Panc1 (cell line): ENCODE measurements at regions not wholly inside any gene's neighbourhood (a gene's known extent, or its start where the extent isn't known, plus 50 kb on each side); places are given as distances from the start of the nearest gene placed in this dataset.

Source experiments
- ATAC-seq: fragments of 200-7000 bp; cut with Tn5 transposase; 2 replicates; pipeline ENCODE4 v1.9.1; 2020; ENCODE audit warnings: mild to moderate bottlenecking, moderate library complexity
- BruUV-seq: library from RNA; stranded (reverse); fragments of 400-500 nt; replicated peaks from 2 replicates; lab custom pipeline; 2021; lab: Mats Ljungman, UMichigan
- CTCF ChIA-PET: fragments of 300-600 bp; sonication (Branson Sonifier 250); formaldehyde crosslinking; loops from one replicate; lab custom pipeline; 2022; ENCODE audit warnings: antibody characterized with exemption; lab: Charles Lee
- POLR2A ChIA-PET: fragments of 300-600 bp; sonication (Branson Sonifier 250); formaldehyde crosslinking; loops from one replicate; lab custom pipeline; 2022; ENCODE audit warnings: antibody characterized with exemption; lab: Charles Lee
- DNase-seq: peaks from one replicate; pipeline ENCODE4 v3.0.0-alpha.2; 2010; ENCODE audit warnings: low read depth, low spot score
- H3K27ac ChIP-seq: 2 replicates; pipeline ENCODE4 v1.5.1; 2011; ENCODE audit warnings: mild to moderate bottlenecking, low read length, inconsistent platforms
- H3K27me3 ChIP-seq: fragments of 200-500 bp; sonication (Bioruptor generic); 2 replicates; pipeline ENCODE4 v1.6.0; 2014; ENCODE audit warnings: low read length, inconsistent platforms; ENCODE audit not compliant: control insufficient read depth, insufficient read depth
- H3K36me3 ChIP-seq: fragments of 200-500 bp; sonication (Bioruptor generic); 2 replicates; pipeline ENCODE4 v1.5.1; 2014; ENCODE audit warnings: inconsistent platforms, mild to moderate bottlenecking, low read length, moderate library complexity; ENCODE audit not compliant: control insufficient read depth, insufficient read depth
- H3K4me1 ChIP-seq: 2 replicates; pipeline ENCODE4 v1.5.1; 2011; ENCODE audit warnings: inconsistent platforms, mild to moderate bottlenecking, low read length, moderate library complexity; ENCODE audit not compliant: control insufficient read depth, insufficient read depth
- H3K4me3 ChIP-seq, 2 experiments: 2 replicates each; pipeline ENCODE4 v1.5.1; 2011 to 2012; ENCODE audit warnings: low read depth in 2 of 2, low read length in 2 of 2, mild to moderate bottlenecking in 2 of 2, inconsistent platforms in 1 of 2, moderate library complexity in 1 of 2
- H3K9me3 ChIP-seq: fragments of 200-500 bp; sonication (Bioruptor generic); 2 replicates; pipeline ENCODE4 v1.5.1; 2014; ENCODE audit warnings: low read depth, mild to moderate bottlenecking, inconsistent platforms, low read length, moderate library complexity; ENCODE audit not compliant: control insufficient read depth, insufficient read depth
- POLR2AphosphoS5 ChIP-seq: IDR thresholded peaks from 2 replicates; pipeline ENCODE4 v1.6.1; 2012; ENCODE audit warnings: mild to moderate bottlenecking, low read depth, low read length, moderate library complexity
- SIN3A ChIP-seq: IDR thresholded peaks from 2 replicates; pipeline ENCODE4 v1.6.1; 2012; ENCODE audit warnings: low read depth, mild to moderate bottlenecking, low read length, moderate library complexity, borderline replicate concordance; ENCODE audit not compliant: insufficient read depth
- TCF7L2 ChIP-seq: IDR thresholded peaks from 2 replicates; pipeline ENCODE4 v1.6.1; 2011; ENCODE audit warnings: mild to moderate bottlenecking, low read depth, low read length, inconsistent platforms
- in situ Hi-C: cut with HindIII; loops from 2 replicates; pipeline ENCODE4 v1.10.0; 2016; ENCODE audit warnings: low sequenced_read_pairs, low pct_unique_long_range_greater_than_20kb
- intact Hi-C: fragments of 100-400 bp; cut with micrococcal nuclease; formaldehyde crosslinking; loops from one replicate; pipeline ENCODE4 v1.10.0; 2022; ENCODE audit not compliant: unreplicated experiment
- TF ChIP-seq, protein P1 (sequence below): fragments of 450-650 bp; IDR thresholded peaks from 2 replicates; pipeline ENCODE4 v1.5.1; 2017; ENCODE audit warnings: mild to moderate bottlenecking
- TF ChIP-seq, protein P2 (sequence below), 2 experiments: IDR thresholded peaks; 2 replicates each; pipeline ENCODE4 v1.6.1; 2011 to 2012; ENCODE audit warnings: low read depth in 2 of 2, control low read depth in 1 of 2, low read length in 1 of 2, mild to moderate bottlenecking in 1 of 2, moderate library complexity in 1 of 2; ENCODE audit not compliant: insufficient read depth in 1 of 2

DNA sequence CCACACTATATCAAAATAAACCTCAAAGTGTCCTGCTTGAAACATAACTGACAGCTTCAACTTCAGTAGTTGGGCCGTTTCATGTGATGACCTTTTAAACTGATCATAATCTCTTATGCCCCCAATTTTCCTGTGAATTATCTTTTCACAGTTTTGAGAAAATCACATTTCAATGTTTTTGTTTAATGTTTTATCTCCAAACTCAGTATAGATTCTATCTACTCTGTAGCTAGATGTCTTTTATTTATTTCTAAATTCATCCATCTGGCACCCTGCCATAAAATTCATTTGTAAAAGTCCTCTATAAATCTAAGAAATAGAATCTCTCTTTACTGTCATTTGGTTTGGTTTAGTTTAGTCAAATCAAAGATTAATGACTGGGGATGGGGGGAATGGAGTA lies 557.3 kb downstream of the ANKRD50 start:
- Histone ChIP-seq H3K4me3 (no peak overlapping the region), H3K27me3 (no peaks in the 10 kb centered on the region), H3K4me1 (no peaks in the 10 kb centered on the region), H3K27ac (no peak overlapping the region), H3K9me3 (no peaks in the 10 kb centered on the region), H3K36me3 (no peaks in the 10 kb centered on the region)
- ChIA-PET CTCF (no interaction called here), POLR2A (no interaction called here)
- BruUV-seq: no TSS peak
- no peak for ATAC-seq
- no peak for TF ChIP-seq TCF7L2
- no peak for TF ChIP-seq SIN3A
- no peak for TF ChIP-seq POLR2AphosphoS5
- TF ChIP-seq, protein P1, sequence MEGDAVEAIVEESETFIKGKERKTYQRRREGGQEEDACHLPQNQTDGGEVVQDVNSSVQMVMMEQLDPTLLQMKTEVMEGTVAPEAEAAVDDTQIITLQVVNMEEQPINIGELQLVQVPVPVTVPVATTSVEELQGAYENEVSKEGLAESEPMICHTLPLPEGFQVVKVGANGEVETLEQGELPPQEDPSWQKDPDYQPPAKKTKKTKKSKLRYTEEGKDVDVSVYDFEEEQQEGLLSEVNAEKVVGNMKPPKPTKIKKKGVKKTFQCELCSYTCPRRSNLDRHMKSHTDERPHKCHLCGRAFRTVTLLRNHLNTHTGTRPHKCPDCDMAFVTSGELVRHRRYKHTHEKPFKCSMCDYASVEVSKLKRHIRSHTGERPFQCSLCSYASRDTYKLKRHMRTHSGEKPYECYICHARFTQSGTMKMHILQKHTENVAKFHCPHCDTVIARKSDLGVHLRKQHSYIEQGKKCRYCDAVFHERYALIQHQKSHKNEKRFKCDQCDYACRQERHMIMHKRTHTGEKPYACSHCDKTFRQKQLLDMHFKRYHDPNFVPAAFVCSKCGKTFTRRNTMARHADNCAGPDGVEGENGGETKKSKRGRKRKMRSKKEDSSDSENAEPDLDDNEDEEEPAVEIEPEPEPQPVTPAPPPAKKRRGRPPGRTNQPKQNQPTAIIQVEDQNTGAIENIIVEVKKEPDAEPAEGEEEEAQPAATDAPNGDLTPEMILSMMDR: no peak
- TF ChIP-seq, protein P2, sequence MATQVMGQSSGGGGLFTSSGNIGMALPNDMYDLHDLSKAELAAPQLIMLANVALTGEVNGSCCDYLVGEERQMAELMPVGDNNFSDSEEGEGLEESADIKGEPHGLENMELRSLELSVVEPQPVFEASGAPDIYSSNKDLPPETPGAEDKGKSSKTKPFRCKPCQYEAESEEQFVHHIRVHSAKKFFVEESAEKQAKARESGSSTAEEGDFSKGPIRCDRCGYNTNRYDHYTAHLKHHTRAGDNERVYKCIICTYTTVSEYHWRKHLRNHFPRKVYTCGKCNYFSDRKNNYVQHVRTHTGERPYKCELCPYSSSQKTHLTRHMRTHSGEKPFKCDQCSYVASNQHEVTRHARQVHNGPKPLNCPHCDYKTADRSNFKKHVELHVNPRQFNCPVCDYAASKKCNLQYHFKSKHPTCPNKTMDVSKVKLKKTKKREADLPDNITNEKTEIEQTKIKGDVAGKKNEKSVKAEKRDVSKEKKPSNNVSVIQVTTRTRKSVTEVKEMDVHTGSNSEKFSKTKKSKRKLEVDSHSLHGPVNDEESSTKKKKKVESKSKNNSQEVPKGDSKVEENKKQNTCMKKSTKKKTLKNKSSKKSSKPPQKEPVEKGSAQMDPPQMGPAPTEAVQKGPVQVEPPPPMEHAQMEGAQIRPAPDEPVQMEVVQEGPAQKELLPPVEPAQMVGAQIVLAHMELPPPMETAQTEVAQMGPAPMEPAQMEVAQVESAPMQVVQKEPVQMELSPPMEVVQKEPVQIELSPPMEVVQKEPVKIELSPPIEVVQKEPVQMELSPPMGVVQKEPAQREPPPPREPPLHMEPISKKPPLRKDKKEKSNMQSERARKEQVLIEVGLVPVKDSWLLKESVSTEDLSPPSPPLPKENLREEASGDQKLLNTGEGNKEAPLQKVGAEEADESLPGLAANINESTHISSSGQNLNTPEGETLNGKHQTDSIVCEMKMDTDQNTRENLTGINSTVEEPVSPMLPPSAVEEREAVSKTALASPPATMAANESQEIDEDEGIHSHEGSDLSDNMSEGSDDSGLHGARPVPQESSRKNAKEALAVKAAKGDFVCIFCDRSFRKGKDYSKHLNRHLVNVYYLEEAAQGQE (IDR thresholded peaks at IDR 0.05; ENCODE audit: insufficient read depth in 1 of 2, low read depth in 2 of 2, low read length in 1 of 2): no peak
- intact Hi-C loops: no loop called here
- in situ Hi-C loops: no loop called here
- no peak for DNase-seq

DNA sequence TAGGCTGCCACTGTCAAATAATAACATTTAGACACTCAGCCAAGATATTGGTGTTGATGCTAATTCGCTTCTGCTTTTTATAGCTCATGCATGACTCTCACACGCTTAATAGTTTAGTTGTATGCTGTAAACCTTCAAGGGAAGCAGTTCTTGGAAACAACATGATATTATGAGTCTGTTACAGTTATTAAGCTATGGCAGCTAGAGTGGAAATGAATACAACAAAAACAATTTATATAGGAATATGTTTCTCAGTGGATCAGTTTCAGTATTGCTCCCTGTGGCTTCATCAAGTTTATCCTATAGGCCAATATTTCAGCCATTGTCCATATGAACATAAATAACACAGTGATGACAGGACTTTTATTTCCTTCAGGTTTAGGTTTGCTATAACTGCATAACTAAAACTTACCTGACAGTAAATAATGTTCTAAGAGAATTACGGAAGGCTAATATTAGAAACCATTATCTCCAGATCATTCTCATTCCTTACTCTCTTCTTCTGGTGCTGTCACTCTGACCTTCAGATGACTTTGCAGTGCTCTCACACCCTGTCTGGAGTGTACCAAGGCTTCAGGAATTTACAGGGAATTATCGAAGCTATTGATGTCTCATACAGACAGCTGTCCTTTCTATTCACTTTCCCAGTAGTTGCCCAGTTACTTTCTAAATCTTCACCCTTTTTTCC lies 555.0 kb downstream of the ANKRD50 start:
- ATAC-seq (no peak), DNase-seq (no peak)
- no TSS peak for BruUV-seq
- no peaks in the 10 kb centered on the region for H3K36me3 ChIP-seq
- intact Hi-C loops (no loop called here), in situ Hi-C loops (no loop called here)
- no peaks in the 10 kb centered on the region for H3K27me3 ChIP-seq
- H3K4me1 ChIP-seq: no peaks in the 10 kb centered on the region
- POLR2A ChIA-PET: no interaction called here
- no peak overlapping the region for H3K27ac ChIP-seq
- no peak for TF ChIP-seq POLR2AphosphoS5
- no peak for TF ChIP-seq TCF7L2
- TF ChIP-seq SIN3A: no peak
- TF ChIP-seq, protein P2 (IDR thresholded peaks at IDR 0.05; ENCODE audit: insufficient read depth in 1 of 2, low read depth in 2 of 2, low read length in 1 of 2): no peak
- TF ChIP-seq, protein P1: no peak
- H3K9me3 ChIP-seq: no peaks in the 10 kb centered on the region
- no peak overlapping the region for H3K4me3 ChIP-seq
- CTCF ChIA-PET: no interaction called here
